ENCODE measurements at regions not wholly inside any gene's neighbourhood (a gene's known extent, or its start where the extent isn't known, plus 50 kb on each side); places are given as distances from the start of the nearest gene placed in this dataset.

- no peak for DNase-seq
These were observed 218.8 kb upstream of the TMPO start for GRCh38 chr12:98296462-98297079.

GRCh38 chr12:98297538-98297937 is 217.9 kb upstream of the TMPO start:
- no peak for DNase-seq

DNA sequence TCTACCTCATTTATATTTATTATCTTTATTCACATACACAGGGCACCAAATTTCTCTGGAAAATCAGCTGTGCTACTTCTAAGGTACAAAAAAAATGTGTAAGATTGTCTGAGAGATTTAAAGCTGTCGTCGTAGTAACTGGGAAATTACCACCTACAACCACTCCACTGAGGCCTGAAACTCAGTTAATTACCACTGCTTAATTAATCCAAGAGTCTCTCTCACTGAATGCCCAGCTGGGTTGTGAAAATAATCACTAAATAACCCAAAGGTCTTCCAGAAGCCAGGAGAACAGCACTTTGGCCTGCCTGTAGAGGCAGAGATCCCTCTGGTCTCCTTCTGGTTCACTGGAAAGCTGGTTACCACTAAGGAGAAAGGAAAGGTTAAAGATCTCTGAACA is 207.2 kb upstream of the TMPO start:
- DNase-seq: no peak

GRCh38 chr12:98317939-98318899 is 197.2 kb upstream of the TMPO start:
- DNase-seq: no peak

GRCh38 chr12:98319716-98320425 is 195.5 kb upstream of the TMPO start:
- no peak for DNase-seq

DNA sequence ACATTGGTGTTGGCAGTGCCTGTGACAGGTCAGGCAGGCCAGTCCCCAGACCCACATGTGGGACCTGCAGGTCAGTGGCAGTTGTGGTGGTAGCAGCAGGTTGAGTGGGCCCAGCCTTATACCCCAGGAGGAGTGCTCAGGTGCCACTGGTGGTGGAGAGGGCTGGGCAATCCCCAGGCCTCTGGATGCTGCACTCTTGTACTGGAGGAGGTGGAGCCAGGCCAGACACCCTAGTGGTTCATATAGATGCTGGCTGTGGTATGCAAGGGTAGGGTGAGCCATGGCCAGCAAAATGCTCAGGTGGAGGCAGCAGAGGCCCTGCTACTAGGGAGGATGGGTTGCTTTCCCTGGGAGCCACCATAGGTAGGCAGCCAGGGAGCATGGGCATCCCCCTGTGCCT is 190.4 kb upstream of the TMPO start:
- no peak for DNase-seq

DNA sequence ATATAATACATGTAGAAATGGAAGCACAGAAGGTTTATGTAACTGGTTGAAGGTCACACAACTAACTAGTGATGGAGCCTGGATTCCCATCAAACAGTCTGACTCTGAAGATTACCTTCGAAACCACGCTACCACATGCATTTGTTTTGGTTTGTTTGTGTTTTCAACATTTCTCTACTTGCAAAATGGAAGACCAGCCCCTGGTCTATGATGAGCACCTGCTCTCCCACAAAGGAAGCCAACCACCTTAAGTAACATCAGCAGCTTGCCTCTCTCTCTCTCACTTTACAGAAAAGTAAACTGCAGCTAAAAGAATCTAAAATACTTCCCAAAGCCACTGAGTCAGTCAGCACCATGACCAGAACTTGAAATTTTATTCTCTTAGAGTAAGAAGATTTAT is 186.9 kb upstream of the TMPO start:
- no peak for DNase-seq

- no peak for DNase-seq
These were observed 185.8 kb upstream of the TMPO start for GRCh38 chr12:98329589-98329988.

DNA sequence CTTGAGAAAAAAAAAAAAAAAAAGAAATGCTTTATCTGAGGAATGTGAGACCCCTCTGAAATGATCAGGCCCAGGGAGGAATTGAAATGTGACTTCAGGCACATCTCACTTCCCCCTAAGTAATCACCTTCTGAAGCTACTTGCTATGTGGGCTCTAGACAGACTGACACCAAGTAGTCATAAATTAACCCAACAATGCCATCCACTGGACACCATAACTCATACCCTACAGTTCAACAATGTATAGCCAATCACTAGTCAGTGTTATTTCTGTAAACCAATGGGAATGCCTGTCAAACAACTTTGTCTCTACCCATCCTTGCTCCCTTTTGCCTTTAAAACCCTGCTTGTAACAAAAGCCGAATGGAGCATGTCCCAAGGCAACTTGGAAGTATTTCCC is 182.7 kb upstream of the TMPO start:
- no peak for DNase-seq

- no peak for DNase-seq
These were observed 180.6 kb upstream of the TMPO start for GRCh38 chr12:98334768-98335167.

GRCh38 chr12:98341026-98341425 is 174.4 kb upstream of the TMPO start:
- no peak for DNase-seq

DNA sequence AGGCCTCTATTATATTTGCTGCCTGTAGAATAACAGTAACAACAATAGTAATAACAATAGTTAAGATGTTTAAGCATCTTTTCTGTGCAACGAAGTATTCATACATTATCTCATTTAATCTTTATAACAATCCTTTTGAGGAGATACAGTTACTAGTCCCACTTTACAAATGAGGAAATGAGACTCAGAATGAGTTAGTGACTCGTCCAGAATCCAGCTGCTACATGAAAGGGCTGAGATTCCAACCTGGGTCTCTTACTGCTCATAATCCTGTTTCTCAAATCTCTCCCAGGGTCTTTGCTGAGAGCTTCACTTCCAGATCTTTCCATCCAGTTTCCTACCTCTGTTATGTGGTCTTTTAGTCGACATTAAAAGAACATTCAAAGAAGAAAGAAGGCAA is 173.7 kb upstream of the TMPO start:
- no peak for DNase-seq

DNA sequence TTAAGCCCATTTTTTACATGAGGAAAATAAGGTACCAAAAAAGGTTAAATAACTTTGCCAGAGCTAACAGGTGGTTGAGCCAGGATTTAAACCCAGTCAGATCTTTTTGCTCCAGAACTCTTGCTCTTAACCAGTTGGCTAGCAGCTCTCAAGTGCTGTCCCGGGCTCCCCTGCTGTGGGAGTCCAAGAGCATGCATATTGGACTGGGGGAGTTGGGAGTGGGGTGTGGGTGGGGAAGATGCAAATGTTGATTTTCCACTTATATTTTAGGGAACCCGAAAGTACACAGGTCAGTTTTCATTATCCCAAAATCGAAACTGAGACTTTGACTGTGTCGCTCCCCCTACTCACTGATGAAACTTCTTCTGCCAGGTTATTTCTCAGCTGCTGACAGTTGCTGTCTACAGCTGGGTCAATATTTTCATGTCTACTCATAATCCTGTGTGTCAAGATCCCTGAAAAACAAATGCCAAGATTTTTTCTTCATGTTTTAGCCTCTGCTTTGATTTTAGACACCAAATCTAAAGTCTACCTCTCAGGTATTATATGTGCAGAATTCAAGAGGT is 172.3 kb upstream of the TMPO start:
- DNase-seq: no peak

DNA sequence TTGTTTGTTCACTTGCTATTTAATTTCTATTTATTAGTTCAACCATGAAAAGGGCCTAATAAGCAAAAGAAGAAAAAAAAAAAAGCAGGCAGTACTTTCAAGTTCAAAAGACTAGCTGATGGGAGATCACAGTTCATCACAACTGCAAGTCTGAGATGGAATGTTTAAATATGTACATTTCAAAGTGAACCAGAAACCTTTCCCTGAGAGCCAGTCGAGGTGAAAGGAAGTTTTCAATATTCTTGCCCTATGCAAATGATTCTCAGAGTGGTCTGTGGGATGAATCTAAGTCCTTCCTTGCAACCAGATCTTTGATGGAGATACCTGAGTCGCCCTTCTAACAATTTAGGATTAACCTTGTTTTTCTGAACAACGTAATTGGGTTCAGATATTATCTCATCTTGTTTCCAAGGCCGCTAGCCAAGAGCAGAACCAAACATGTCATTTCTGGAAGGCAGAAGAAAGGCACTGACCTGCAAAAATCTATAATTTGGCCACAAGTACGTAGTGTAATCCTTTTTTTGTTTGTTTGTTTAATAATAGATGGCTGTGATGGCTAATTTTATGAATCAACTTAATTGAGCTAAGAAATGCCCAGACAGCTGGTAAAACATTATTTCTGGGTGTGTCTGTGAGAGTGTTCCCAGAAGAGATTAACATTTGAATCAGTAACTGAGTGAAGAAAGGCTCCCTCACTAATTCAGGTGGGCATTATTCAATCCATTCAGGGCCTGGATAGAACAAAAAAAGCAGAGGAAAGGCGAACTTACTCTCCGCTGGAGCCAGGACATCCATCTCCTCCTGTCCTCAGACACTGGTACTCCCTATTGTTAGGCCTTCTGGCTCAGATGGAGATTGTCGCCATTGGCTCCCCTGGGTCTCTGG is 171.1 kb upstream of the TMPO start:
- no peak for DNase-seq

GRCh38 chr12:98345308-98345876 is 170.0 kb upstream of the TMPO start:
- no peak for DNase-seq

- no peak for DNase-seq
These were observed 164.3 kb upstream of the TMPO start for GRCh38 chr12:98351089-98351488.

GRCh38 chr12:98351784-98352183 is 163.6 kb upstream of the TMPO start:
- DNase-seq: no peak

DNA sequence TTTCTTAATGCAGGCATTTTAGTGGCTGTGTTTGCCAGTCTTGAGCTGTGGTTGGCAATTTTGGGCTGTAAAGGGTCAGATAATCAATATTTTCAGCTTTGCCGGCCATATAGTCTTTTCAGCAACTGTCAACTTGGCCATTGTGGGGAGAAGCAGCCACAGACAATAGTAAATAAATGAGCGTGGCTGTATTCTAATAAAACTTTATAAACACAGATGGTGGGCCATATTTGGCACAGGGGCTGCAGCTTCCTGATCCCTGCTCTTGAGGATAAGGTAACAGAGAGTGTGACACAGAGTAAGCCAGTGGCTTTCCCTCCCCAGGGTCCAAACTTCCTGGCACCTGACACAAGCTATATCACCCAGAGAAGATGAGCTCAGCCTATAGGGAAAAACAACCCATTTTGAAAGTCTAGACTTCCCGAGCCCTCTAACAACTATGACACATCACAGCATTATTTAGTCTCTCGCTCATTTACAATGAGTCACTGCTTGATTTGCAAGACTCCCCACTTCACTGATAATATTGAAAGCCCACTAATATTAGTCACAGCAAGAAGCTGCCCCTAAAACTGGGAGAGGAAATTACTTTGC is 163.1 kb upstream of the TMPO start:
- DNase-seq: no peak

DNA sequence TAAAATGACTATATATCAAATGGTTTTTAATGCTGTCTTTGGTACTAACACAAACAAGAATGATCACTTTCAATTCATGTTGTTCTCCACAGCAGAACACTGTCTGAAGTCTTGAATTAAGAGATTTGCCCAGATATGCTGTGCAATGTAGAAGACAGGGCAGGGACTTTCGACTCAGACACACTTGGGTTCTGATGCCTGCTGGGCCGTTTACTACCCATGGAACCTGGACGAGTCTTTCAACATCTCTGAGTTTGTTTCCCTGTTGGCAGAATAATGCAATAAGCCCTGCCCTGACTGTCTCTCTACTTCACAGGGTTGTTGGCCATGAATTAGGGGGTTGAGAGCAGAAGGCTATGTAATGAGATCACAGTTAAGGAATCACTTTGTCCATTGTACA is 162.6 kb upstream of the TMPO start:
- no peak for DNase-seq

DNA sequence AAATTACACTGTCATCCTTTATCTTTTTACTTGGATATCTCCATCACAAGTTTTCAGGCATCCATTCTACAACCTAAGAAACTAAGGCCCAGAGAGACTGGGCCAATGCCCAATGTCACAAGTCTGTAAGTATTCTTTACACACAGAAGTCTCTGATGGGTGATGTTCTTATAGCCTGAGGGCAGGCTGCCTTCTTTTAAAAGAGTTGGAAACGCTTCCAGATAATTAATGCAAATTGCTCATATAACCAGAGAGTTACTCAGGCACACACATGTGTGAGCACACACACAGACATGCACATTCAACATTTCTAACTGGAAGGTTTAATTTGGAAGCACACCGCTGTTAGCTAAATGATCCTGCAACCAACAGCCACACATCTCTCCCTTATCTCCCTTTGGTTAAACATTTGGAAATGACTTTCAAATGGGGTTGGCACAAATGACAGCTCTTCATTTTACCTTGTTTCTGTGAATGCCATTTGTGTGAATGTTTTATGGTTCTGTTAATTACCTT is 160.8 kb upstream of the TMPO start:
- DNase-seq: no peak

- DNase-seq: no peak
These were observed 160.1 kb upstream of the TMPO start for GRCh38 chr12:98355322-98355721.

All from bone marrow (tissue), 2 donors.